K562 (cell line): ENCODE measurements at regions not wholly inside any gene's neighbourhood (a gene's known extent, or its start where the extent isn't known, plus 50 kb on each side); places are given as distances from the start of the nearest gene placed in this dataset.

ENCODE experiments used
- POLR2AphosphoS2 ChIP-seq: IDR thresholded peaks from 2 replicates; pipeline ENCODE4 v1.6.1; 2012; ENCODE audit warnings: low read length, improper control_type of control experiment
- TF ChIP-seq, protein P1 (sequence below), 3 experiments: IDR thresholded peaks in 2 of 3; conservative IDR thresholded peaks in 1 of 3; 2 replicates each; pipeline ENCODE4 v1.5.1; 2011 to 2012; ENCODE audit warnings: low read length in 3 of 3, mild to moderate bottlenecking in 3 of 3, control low read depth in 2 of 3, improper control_type of control experiment in 1 of 3, inconsistent platforms in 1 of 3, low read depth in 1 of 3, mixed read lengths in 1 of 3, moderate library complexity in 1 of 3; ENCODE audit not compliant: insufficient read depth in 2 of 3

- TF ChIP-seq, protein P1, sequence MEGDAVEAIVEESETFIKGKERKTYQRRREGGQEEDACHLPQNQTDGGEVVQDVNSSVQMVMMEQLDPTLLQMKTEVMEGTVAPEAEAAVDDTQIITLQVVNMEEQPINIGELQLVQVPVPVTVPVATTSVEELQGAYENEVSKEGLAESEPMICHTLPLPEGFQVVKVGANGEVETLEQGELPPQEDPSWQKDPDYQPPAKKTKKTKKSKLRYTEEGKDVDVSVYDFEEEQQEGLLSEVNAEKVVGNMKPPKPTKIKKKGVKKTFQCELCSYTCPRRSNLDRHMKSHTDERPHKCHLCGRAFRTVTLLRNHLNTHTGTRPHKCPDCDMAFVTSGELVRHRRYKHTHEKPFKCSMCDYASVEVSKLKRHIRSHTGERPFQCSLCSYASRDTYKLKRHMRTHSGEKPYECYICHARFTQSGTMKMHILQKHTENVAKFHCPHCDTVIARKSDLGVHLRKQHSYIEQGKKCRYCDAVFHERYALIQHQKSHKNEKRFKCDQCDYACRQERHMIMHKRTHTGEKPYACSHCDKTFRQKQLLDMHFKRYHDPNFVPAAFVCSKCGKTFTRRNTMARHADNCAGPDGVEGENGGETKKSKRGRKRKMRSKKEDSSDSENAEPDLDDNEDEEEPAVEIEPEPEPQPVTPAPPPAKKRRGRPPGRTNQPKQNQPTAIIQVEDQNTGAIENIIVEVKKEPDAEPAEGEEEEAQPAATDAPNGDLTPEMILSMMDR (IDR thresholded peaks at IDR 0.05 in 2 of 3, conservative IDR thresholded peaks at IDR 0.05 in 1 of 3; ENCODE audit: insufficient read depth in 2 of 3, low read depth in 1 of 3, low read length in 3 of 3), result no peak
- TF ChIP-seq POLR2AphosphoS2, result no peak
Measured at GRCh38 chr7:41245916-41246315, 457.0 kb downstream of the INHBA start.
